ENCODE measurements at regions not wholly inside any gene's neighbourhood (a gene's known extent, or its start where the extent isn't known, plus 50 kb on each side); places are given as distances from the start of the nearest gene placed in this dataset.

- H3K4me3 ChIP-seq: no peak overlapping the region
- intact Hi-C loops (cut with DNase I): no loop called here
- no peaks in the 10 kb centered on the region for H3K36me3 ChIP-seq
- no peaks in the 10 kb centered on the region for H3K27me3 ChIP-seq
- ATAC-seq: no peak
- TF ChIP-seq CTCF (IDR thresholded peaks at IDR 0.05): no peak
- no peaks in the 10 kb centered on the region for H3K4me1 ChIP-seq
- no peaks in the 10 kb centered on the region for H3K9me3 ChIP-seq
- no peak overlapping the region for H3K27ac ChIP-seq
- DNase-seq: no peak
Measured at GRCh38 chr6:2436410-2437154, 191.2 kb upstream of the GMDS start.

GRCh38 chr6:2435323-2435722, 189.9 kb upstream of the GMDS start:
- Histone ChIP-seq H3K4me1 (no peaks in the 10 kb centered on the region), H3K36me3 (no peaks in the 10 kb centered on the region), H3K4me3 (no peak overlapping the region), H3K27ac (no peak overlapping the region), H3K9me3 (no peaks in the 10 kb centered on the region), H3K27me3 (no peaks in the 10 kb centered on the region)
- no peak for DNase-seq
- intact Hi-C loops (cut with DNase I): no loop called here
- no peak for TF ChIP-seq CTCF (IDR thresholded peaks at IDR 0.05)
- ATAC-seq: no peak

- no peak for TF ChIP-seq CTCF (IDR thresholded peaks at IDR 0.05)
- no peaks in the 10 kb centered on the region for H3K36me3 ChIP-seq
- no peak for ATAC-seq
- no peak for DNase-seq
- H3K27ac ChIP-seq: no peak overlapping the region
- H3K27me3 ChIP-seq: no peaks in the 10 kb centered on the region
- H3K4me1 ChIP-seq: no peaks in the 10 kb centered on the region
- no peak overlapping the region for H3K4me3 ChIP-seq
- H3K9me3 ChIP-seq: no peaks in the 10 kb centered on the region
- intact Hi-C loops (cut with DNase I): no loop called here
Measured at GRCh38 chr6:2434912-2435311, 189.5 kb upstream of the GMDS start.

- Histone ChIP-seq H3K4me1 (no peaks in the 10 kb centered on the region), H3K27ac (no peak overlapping the region), H3K9me3 (no peaks in the 10 kb centered on the region), H3K4me3 (no peak overlapping the region), H3K27me3 (no peaks in the 10 kb centered on the region), H3K36me3 (no peaks in the 10 kb centered on the region)
- no peak for TF ChIP-seq CTCF (IDR thresholded peaks at IDR 0.05)
- no peak for DNase-seq
- intact Hi-C loops (cut with DNase I): no loop called here
- ATAC-seq: no peak
Measured at GRCh38 chr6:2434116-2434515, 188.7 kb upstream of the GMDS start.

DNA sequence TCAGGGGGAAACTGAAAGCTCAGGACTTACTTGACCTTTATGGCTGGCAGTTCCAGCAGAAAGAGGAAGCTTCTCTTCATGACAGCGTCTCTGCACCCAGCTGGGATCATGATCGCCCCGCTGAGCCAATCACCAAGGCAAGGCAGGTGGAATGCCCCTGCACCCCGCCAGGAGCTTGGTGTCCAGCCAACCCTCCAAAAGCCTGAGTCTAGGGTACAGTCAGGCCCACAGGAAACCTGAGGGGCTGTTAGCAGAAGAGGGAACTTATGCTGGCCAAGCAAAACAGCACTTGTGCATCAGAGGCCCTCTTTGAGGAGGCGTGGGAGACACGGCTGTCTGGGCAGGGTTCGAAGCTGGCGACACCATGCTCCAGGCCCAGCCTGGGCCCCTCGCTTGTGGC, 188.3 kb upstream of the GMDS start:
- no peaks in the 10 kb centered on the region for H3K36me3 ChIP-seq
- no peaks in the 10 kb centered on the region for H3K4me1 ChIP-seq
- H3K27ac ChIP-seq: no peak overlapping the region
- intact Hi-C loops (cut with DNase I): no loop called here
- ATAC-seq (no peak), DNase-seq (no peak)
- H3K4me3 ChIP-seq: no peak overlapping the region
- H3K9me3 ChIP-seq: no peaks in the 10 kb centered on the region
- H3K27me3 ChIP-seq: no peaks in the 10 kb centered on the region
- no peak for TF ChIP-seq CTCF (IDR thresholded peaks at IDR 0.05)

DNA sequence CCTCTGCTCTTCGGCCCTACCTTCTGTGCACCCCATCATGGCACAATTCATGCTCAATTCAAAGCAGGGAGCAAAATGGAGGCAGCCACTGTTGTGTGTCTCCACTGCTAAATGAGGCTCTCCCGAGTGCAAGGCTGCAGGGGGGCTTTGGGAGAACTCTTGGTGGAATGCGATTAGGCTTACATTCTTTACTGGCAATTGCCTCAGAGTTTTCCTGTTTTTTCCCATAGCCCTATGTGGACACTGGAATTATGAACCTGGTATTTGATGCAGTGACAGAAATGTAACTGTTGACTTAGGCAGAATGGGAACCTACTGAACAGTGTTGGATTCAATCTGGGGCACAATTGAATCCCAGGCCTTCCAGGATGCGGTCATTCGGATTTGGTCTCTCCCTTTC, 187.9 kb upstream of the GMDS start:
- no peaks in the 10 kb centered on the region for H3K4me1 ChIP-seq

More for the DNA sequence above, 187.9 kb upstream of the GMDS start:
- DNase-seq (no peak), ATAC-seq (no peak)
- Histone ChIP-seq H3K4me3 (no peak overlapping the region), H3K27ac (no peak overlapping the region), H3K36me3 (no peaks in the 10 kb centered on the region), H3K9me3 (no peaks in the 10 kb centered on the region), H3K27me3 (no peaks in the 10 kb centered on the region)
- intact Hi-C loops (cut with DNase I): no loop called here
- no peak for TF ChIP-seq CTCF (IDR thresholded peaks at IDR 0.05)
